ENCODE measurements at regions not wholly inside any gene's neighbourhood (a gene's known extent, or its start where the extent isn't known, plus 50 kb on each side); places are given as distances from the start of the nearest gene placed in this dataset.
"Not testable (repeated sequence)": the region's sequence is repeated elsewhere in the genome, so short reads cannot be mapped to it uniquely, and the experiment has no call there.

GRCh38 chr9:78699217-78699616 is 402.3 kb downstream of the PSAT1 start:
- not testable (repeated sequence) for H3K4me3 ChIP-seq (ENCODE audit: low read length); H3K27ac ChIP-seq (ENCODE audit: low read length); H3K9me3 ChIP-seq (ENCODE audit: control insufficient read depth, low read depth, low read length); H3K4me1 ChIP-seq (ENCODE audit: control insufficient read depth, insufficient read depth, low read length); H3K36me3 ChIP-seq (ENCODE audit: control insufficient read depth, insufficient read depth, low read length); H3K27me3 ChIP-seq (ENCODE audit: control insufficient read depth, insufficient read depth, low read length); DNase-seq
- no CpG with 5 or more reads among the region's 3 CpGs for WGBS (ENCODE audit: insufficient coverage, low lambda C conversion rate)

GRCh38 chr9:78704153-78704552 is 407.2 kb downstream of the PSAT1 start:
- WGBS (ENCODE audit: insufficient coverage, low lambda C conversion rate), result no CpG with 5 or more reads among the region's 4 CpGs
- H3K9me3 ChIP-seq (ENCODE audit: control insufficient read depth, low read depth, low read length); H3K4me1 ChIP-seq (ENCODE audit: control insufficient read depth, insufficient read depth, low read length); H3K4me3 ChIP-seq (ENCODE audit: low read length); H3K36me3 ChIP-seq (ENCODE audit: control insufficient read depth, insufficient read depth, low read length); H3K27me3 ChIP-seq (ENCODE audit: control insufficient read depth, insufficient read depth, low read length); H3K27ac ChIP-seq (ENCODE audit: low read length); DNase-seq: not testable (repeated sequence)

GRCh38 chr9:78707080-78707479 is 410.2 kb downstream of the PSAT1 start:
- Histone ChIP-seq H3K4me3 (ENCODE audit: low read length) (no peak overlapping the region), H3K9me3 (ENCODE audit: control insufficient read depth, low read depth, low read length) (no peaks in the 10 kb centered on the region), H3K36me3 (ENCODE audit: control insufficient read depth, insufficient read depth, low read length) (no peaks in the 10 kb centered on the region), H3K4me1 (ENCODE audit: control insufficient read depth, insufficient read depth, low read length) (no peaks in the 10 kb centered on the region), H3K27ac (ENCODE audit: low read length) (no peak overlapping the region), H3K27me3 (ENCODE audit: control insufficient read depth, insufficient read depth, low read length) (no peaks in the 10 kb centered on the region)
- 100% methylated on average over 2 of the region's 3 CpGs for WGBS (ENCODE audit: insufficient coverage, low lambda C conversion rate)
- DNase-seq, result no peak

GRCh38 chr9:78707481-78707991 is 410.6 kb downstream of the PSAT1 start:
- Histone ChIP-seq H3K27ac (ENCODE audit: low read length) (no peak overlapping the region), H3K9me3 (ENCODE audit: control insufficient read depth, low read depth, low read length) (no peaks in the 10 kb centered on the region), H3K36me3 (ENCODE audit: control insufficient read depth, insufficient read depth, low read length) (no peaks in the 10 kb centered on the region), H3K27me3 (ENCODE audit: control insufficient read depth, insufficient read depth, low read length) (no peaks in the 10 kb centered on the region), H3K4me1 (ENCODE audit: control insufficient read depth, insufficient read depth, low read length) (no peaks in the 10 kb centered on the region), H3K4me3 (ENCODE audit: low read length) (no peak overlapping the region)
- WGBS (ENCODE audit: insufficient coverage, low lambda C conversion rate), result 100% methylated on average over 1 of the region's 1 CpG
- no peak for DNase-seq

GRCh38 chr9:78712903-78713613 is 416.1 kb downstream of the PSAT1 start:
- no peak overlapping the region for H3K27ac ChIP-seq (ENCODE audit: low read length)
- no peak overlapping the region for H3K4me3 ChIP-seq (ENCODE audit: low read length)
- WGBS (ENCODE audit: insufficient coverage, low lambda C conversion rate), result no CpG with 5 or more reads among the region's 4 CpGs
- no peaks in the 10 kb centered on the region for H3K9me3 ChIP-seq (ENCODE audit: control insufficient read depth, low read depth, low read length)
- H3K36me3 ChIP-seq (ENCODE audit: control insufficient read depth, insufficient read depth, low read length), result no peaks in the 10 kb centered on the region
- no peaks in the 10 kb centered on the region for H3K27me3 ChIP-seq (ENCODE audit: control insufficient read depth, insufficient read depth, low read length)
- H3K4me1 ChIP-seq (ENCODE audit: control insufficient read depth, insufficient read depth, low read length), result no peaks in the 10 kb centered on the region
- no peak for DNase-seq

DNA sequence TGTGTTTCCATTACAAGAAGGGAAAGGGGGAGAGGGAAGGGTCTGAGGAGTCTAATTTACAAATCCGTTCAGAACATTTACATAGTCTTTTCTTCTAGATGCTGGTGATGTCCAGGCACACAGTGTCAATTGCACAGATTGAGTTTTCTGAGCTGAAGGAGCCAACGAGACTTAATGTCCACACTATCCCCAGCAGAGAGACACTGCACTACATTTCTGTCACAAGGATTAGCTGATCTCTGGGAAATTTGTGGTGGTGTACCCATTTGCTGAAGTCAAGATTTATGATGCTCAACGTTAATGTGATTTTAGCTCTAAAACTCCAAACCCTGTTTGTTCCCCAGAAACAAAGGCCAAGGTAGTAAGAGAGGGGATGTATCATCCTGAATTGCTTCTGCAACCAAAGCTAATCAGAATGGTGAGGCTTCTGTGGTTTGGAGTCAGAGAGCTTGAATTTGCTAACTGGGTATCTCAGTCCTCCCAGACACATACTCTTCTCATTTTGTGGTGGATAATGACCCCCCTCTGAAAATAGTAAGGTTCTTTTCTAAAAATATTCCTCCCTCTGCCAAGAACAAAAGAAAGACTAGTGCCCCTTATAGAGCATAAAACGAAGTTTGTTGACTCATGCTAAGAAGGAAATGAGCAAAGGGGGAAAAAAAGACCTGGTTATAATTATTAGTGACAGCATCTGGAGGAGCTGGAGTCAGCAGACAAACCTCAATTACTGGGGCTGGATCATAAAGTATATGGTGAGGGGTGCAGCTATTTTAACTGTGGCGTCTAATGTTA is 416.9 kb downstream of the PSAT1 start:
- no peak for DNase-seq
- Histone ChIP-seq H3K4me3 (ENCODE audit: low read length) (no peak overlapping the region), H3K4me1 (ENCODE audit: control insufficient read depth, insufficient read depth, low read length) (no peaks in the 10 kb centered on the region), H3K9me3 (ENCODE audit: control insufficient read depth, low read depth, low read length) (no peaks in the 10 kb centered on the region), H3K36me3 (ENCODE audit: control insufficient read depth, insufficient read depth, low read length) (no peaks in the 10 kb centered on the region), H3K27ac (ENCODE audit: low read length) (no peak overlapping the region), H3K27me3 (ENCODE audit: control insufficient read depth, insufficient read depth, low read length) (no peaks in the 10 kb centered on the region)
- WGBS (ENCODE audit: insufficient coverage, low lambda C conversion rate), result no CpG with 5 or more reads among the region's 5 CpGs

- no peak for DNase-seq
- no peak overlapping the region for H3K4me3 ChIP-seq (ENCODE audit: low read length)
Observed at GRCh38 chr9:78714576-78714975, 417.7 kb downstream of the PSAT1 start.

GRCh38 chr9:78719029-78719428 is 422.1 kb downstream of the PSAT1 start:
- not testable (repeated sequence) for H3K4me1 ChIP-seq (ENCODE audit: control insufficient read depth, insufficient read depth, low read length); H3K27ac ChIP-seq (ENCODE audit: low read length); DNase-seq; H3K36me3 ChIP-seq (ENCODE audit: control insufficient read depth, insufficient read depth, low read length); H3K4me3 ChIP-seq (ENCODE audit: low read length); H3K9me3 ChIP-seq (ENCODE audit: control insufficient read depth, low read depth, low read length); H3K27me3 ChIP-seq (ENCODE audit: control insufficient read depth, insufficient read depth, low read length)
- 100% methylated on average over 2 of the region's 4 CpGs for WGBS (ENCODE audit: insufficient coverage, low lambda C conversion rate)

More at GRCh38 chr9:78714576-78714975, 417.7 kb downstream of the PSAT1 start:
- Histone ChIP-seq H3K4me1 (ENCODE audit: control insufficient read depth, insufficient read depth, low read length) (no peaks in the 10 kb centered on the region), H3K27me3 (ENCODE audit: control insufficient read depth, insufficient read depth, low read length) (no peaks in the 10 kb centered on the region), H3K36me3 (ENCODE audit: control insufficient read depth, insufficient read depth, low read length) (no peaks in the 10 kb centered on the region), H3K9me3 (ENCODE audit: control insufficient read depth, low read depth, low read length) (no peaks in the 10 kb centered on the region), H3K27ac (ENCODE audit: low read length) (no peak overlapping the region)
- WGBS (ENCODE audit: insufficient coverage, low lambda C conversion rate), result 60% methylated on average over 2 of the region's 2 CpGs

GRCh38 chr9:78724896-78725295 is 428.0 kb downstream of the PSAT1 start:
- H3K36me3 ChIP-seq (ENCODE audit: control insufficient read depth, insufficient read depth, low read length), result no peaks in the 10 kb centered on the region
- H3K27ac ChIP-seq (ENCODE audit: low read length), result no peak overlapping the region
- no peaks in the 10 kb centered on the region for H3K4me1 ChIP-seq (ENCODE audit: control insufficient read depth, insufficient read depth, low read length)
- WGBS (ENCODE audit: insufficient coverage, low lambda C conversion rate), result 100% methylated on average over 1 of the region's 2 CpGs
- no peak for DNase-seq
- no peaks in the 10 kb centered on the region for H3K9me3 ChIP-seq (ENCODE audit: control insufficient read depth, low read depth, low read length)
- H3K27me3 ChIP-seq (ENCODE audit: control insufficient read depth, insufficient read depth, low read length), result no peaks in the 10 kb centered on the region
- H3K4me3 ChIP-seq (ENCODE audit: low read length), result no peak overlapping the region

DNA sequence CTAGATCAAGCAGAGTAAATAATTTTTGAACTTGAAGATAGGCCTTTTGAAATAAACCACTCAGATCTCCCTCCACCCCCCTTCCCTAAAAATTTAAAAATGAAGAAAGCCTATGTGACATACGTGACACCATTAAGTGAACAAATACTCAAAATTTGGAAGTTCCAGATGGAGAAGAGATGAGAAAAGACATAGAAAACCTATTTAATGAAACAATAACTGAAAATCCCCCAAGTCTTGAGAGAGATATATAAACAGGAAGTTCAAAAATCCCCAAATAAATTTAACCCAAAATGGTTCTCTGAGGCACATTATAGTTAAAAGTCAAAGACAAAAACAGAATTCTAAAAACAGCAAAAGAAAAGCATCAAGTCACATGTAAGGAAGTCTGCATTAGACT is 428.6 kb downstream of the PSAT1 start:
- DNase-seq, result no peak
- Histone ChIP-seq H3K4me3 (ENCODE audit: low read length) (no peak overlapping the region), H3K4me1 (ENCODE audit: control insufficient read depth, insufficient read depth, low read length) (no peaks in the 10 kb centered on the region), H3K36me3 (ENCODE audit: control insufficient read depth, insufficient read depth, low read length) (no peaks in the 10 kb centered on the region), H3K27me3 (ENCODE audit: control insufficient read depth, insufficient read depth, low read length) (no peaks in the 10 kb centered on the region), H3K27ac (ENCODE audit: low read length) (no peak overlapping the region), H3K9me3 (ENCODE audit: control insufficient read depth, low read depth, low read length) (no peaks in the 10 kb centered on the region)
- 83% methylated on average over 1 of the region's 1 CpG for WGBS (ENCODE audit: insufficient coverage, low lambda C conversion rate)

Data from large intestine (tissue), 3 donors.